ENCODE measurements at regions not wholly inside any gene's neighbourhood (a gene's known extent, or its start where the extent isn't known, plus 50 kb on each side); places are given as distances from the start of the nearest gene placed in this dataset.

DNA sequence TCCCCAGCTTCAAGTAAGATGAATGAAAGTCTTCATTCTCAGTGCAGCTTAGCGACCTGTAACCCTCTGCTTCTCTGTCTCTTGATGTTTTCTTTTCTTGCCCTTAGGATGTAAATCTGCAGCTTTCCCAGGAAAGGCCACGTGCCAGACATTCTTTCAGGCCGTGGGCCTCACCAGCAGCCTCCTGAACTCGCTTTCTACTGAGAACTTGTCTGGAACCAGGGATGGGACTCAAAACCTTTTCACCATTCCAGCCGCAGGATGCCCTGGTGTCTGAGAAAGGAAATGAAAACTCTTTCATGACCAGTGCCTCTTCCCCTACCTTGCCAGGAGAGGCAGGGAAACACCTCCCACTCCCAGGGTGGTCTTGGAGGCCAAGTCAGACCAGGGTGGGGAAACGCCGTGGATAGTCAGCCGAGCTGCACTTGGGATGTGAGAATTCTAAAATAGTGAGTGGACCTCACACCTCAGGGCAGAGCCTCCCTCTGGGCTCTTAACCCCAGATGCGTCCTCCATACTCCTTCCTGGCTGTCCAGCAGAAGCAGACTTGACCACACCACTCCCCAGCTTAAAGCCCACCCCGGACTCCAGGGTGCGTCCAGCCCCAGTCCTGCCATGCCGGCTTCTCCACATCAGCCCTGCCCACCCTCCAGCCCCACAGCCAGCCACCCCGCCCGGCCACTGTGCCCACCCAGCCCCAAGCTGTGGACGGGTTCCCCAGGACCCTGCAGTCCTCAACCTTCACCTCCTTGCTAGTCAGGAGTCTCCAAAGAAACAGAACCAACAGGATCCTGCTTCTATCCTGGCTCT lies 115.5 kb downstream of the TWIST2 start:
- H3K27me3 ChIP-seq (ENCODE audit: insufficient read depth, poor library complexity, severe bottlenecking) = no peaks in the 10 kb centered on the region
- H3K4me1 ChIP-seq (ENCODE audit: insufficient read depth, poor library complexity, severe bottlenecking) = no peaks in the 10 kb centered on the region
- ATAC-seq (ENCODE audit: low read depth) (no peak), DNase-seq (ENCODE audit: low spot score) (no peak)
- TF ChIP-seq, protein P1, sequence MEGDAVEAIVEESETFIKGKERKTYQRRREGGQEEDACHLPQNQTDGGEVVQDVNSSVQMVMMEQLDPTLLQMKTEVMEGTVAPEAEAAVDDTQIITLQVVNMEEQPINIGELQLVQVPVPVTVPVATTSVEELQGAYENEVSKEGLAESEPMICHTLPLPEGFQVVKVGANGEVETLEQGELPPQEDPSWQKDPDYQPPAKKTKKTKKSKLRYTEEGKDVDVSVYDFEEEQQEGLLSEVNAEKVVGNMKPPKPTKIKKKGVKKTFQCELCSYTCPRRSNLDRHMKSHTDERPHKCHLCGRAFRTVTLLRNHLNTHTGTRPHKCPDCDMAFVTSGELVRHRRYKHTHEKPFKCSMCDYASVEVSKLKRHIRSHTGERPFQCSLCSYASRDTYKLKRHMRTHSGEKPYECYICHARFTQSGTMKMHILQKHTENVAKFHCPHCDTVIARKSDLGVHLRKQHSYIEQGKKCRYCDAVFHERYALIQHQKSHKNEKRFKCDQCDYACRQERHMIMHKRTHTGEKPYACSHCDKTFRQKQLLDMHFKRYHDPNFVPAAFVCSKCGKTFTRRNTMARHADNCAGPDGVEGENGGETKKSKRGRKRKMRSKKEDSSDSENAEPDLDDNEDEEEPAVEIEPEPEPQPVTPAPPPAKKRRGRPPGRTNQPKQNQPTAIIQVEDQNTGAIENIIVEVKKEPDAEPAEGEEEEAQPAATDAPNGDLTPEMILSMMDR (IDR thresholded peaks at IDR 0.05; ENCODE audit: poor library complexity, severe bottlenecking) = no peak
- no peak overlapping the region for H3K4me3 ChIP-seq (ENCODE audit: severe bottlenecking)
- H3K36me3 ChIP-seq (ENCODE audit: low read depth) = no peaks in the 10 kb centered on the region
- peaks cover 2% of the 10 kb centered on the region for H3K9me3 ChIP-seq (ENCODE audit: severe bottlenecking)
- H3K27ac ChIP-seq (ENCODE audit: poor library complexity, severe bottlenecking) = no peak overlapping the region

- DNase-seq (ENCODE audit: low spot score) (no peak), ATAC-seq (ENCODE audit: low read depth) (no peak)
- no peaks in the 10 kb centered on the region for H3K36me3 ChIP-seq (ENCODE audit: low read depth)
- no peaks in the 10 kb centered on the region for H3K4me1 ChIP-seq (ENCODE audit: insufficient read depth, poor library complexity, severe bottlenecking)
- no peaks in the 10 kb centered on the region for H3K27me3 ChIP-seq (ENCODE audit: insufficient read depth, poor library complexity, severe bottlenecking)
- H3K4me3 ChIP-seq (ENCODE audit: severe bottlenecking) = no peak overlapping the region
- H3K9me3 ChIP-seq (ENCODE audit: severe bottlenecking) = peaks cover 2% of the 10 kb centered on the region
- no peak overlapping the region for H3K27ac ChIP-seq (ENCODE audit: poor library complexity, severe bottlenecking)
- TF ChIP-seq, protein P1 (IDR thresholded peaks at IDR 0.05; ENCODE audit: poor library complexity, severe bottlenecking) = no peak
These were observed 116.1 kb downstream of the TWIST2 start for GRCh38 chr2:238963971-238964328.

- Histone ChIP-seq H3K27me3 (ENCODE audit: insufficient read depth, poor library complexity, severe bottlenecking) (no peaks in the 10 kb centered on the region), H3K4me3 (ENCODE audit: severe bottlenecking) (no peak overlapping the region), H3K9me3 (ENCODE audit: severe bottlenecking) (peaks cover 2% of the 10 kb centered on the region), H3K27ac (ENCODE audit: poor library complexity, severe bottlenecking) (no peak overlapping the region), H3K36me3 (ENCODE audit: low read depth) (no peaks in the 10 kb centered on the region), H3K4me1 (ENCODE audit: insufficient read depth, poor library complexity, severe bottlenecking) (no peaks in the 10 kb centered on the region)
- TF ChIP-seq, protein P1 (IDR thresholded peaks at IDR 0.05; ENCODE audit: poor library complexity, severe bottlenecking) = no peak
- ATAC-seq (ENCODE audit: low read depth) (no peak), DNase-seq (ENCODE audit: low spot score) (no peak)
These were observed 116.7 kb downstream of the TWIST2 start for GRCh38 chr2:238964544-238965067.

- Histone ChIP-seq H3K4me3 (ENCODE audit: severe bottlenecking) (no peak overlapping the region), H3K36me3 (ENCODE audit: low read depth) (no peaks in the 10 kb centered on the region), H3K27me3 (ENCODE audit: insufficient read depth, poor library complexity, severe bottlenecking) (no peaks in the 10 kb centered on the region), H3K9me3 (ENCODE audit: severe bottlenecking) (peaks cover under 1% of the 10 kb centered on the region), H3K27ac (ENCODE audit: poor library complexity, severe bottlenecking) (no peak overlapping the region), H3K4me1 (ENCODE audit: insufficient read depth, poor library complexity, severe bottlenecking) (no peaks in the 10 kb centered on the region)
- no peak for ATAC-seq (ENCODE audit: low read depth)
- TF ChIP-seq, protein P1 (IDR thresholded peaks at IDR 0.05; ENCODE audit: poor library complexity, severe bottlenecking) = no peak
- DNase-seq (ENCODE audit: low spot score) = no peak
These were observed 117.6 kb downstream of the TWIST2 start for GRCh38 chr2:238965371-238966071.
